ENCODE measurements at regions not wholly inside any gene's neighbourhood (a gene's known extent, or its start where the extent isn't known, plus 50 kb on each side); places are given as distances from the start of the nearest gene placed in this dataset.

- DNase-seq (ENCODE audit: extremely low read depth in 1 of 4, low spot score in 3 of 4) (no peak), FAIRE-seq (no peak), ATAC-seq (no peak)
- Histone ChIP-seq H2AFZ (ENCODE audit: low read depth, low read length) (no peak overlapping the region), H3K9me3 (replicated peaks; ENCODE audit: control insufficient read depth, insufficient read depth, low read depth, low read length) (no peaks in the 10 kb centered on the region), H3K27me3 (ENCODE audit: control insufficient read depth in 2 of 2, insufficient read depth in 2 of 2, low read length in 2 of 2) (no peaks in the 10 kb centered on the region), H3K4me2 (ENCODE audit: insufficient read depth, low read length) (no peak overlapping the region), H3K9ac (ENCODE audit: insufficient read depth in 1 of 2, low read depth in 2 of 2, low read length in 2 of 2) (no peak overlapping the region), H3K36me3 (ENCODE audit: control insufficient read depth, insufficient read depth, low read length) (no peaks in the 10 kb centered on the region), H3K9me1 (ENCODE audit: control insufficient read depth, insufficient read depth, low read length) (no peaks in the 10 kb centered on the region), H3K79me2 (ENCODE audit: control insufficient read depth, insufficient read depth, low read length) (no peaks in the 10 kb centered on the region), H3K4me1 (replicated peaks in 1 of 2; ENCODE audit: control insufficient read depth in 2 of 2, insufficient read depth in 2 of 2, low read length in 2 of 2) (no peaks in the 10 kb centered on the region), H3K27ac (ENCODE audit: extremely low read depth, low read depth, low read length) (no peak overlapping the region), H4K20me1 (replicated peaks; ENCODE audit: control insufficient read depth, insufficient read depth, low read length) (no peaks in the 10 kb centered on the region), H3K4me3 (no peak overlapping the region)
- in situ Hi-C loops (cut with MboI), result no loop called here
- BruUV-seq (replicated peaks), result no TSS peak
- intact Hi-C loops (cut with micrococcal nuclease), result no loop called here
- 0% methylated on average over 1 of the region's 1 CpG for WGBS (ENCODE audit: insufficient coverage, low coverage, missing lambda C conversion rate)
- ChIA-PET CTCF (ENCODE audit: low intra/inter-chr PET ratio) (no interaction called here), POLR2A (no interaction called here)
- TF ChIP-seq ZNF436 (CRISPR knock-in tag; IDR thresholded peaks at IDR 0.05), result no peak
- no peak for TF ChIP-seq ZNF212 (CRISPR knock-in tag; IDR thresholded peaks at IDR 0.05)
- TF ChIP-seq BACH1 (tag; IDR thresholded peaks at IDR 0.05), result no peak
- no peak for TF ChIP-seq NONO (IDR thresholded peaks at IDR 0.05; ENCODE audit: low read depth in 2 of 2, low read length in 1 of 2)
- no peak for TF ChIP-seq SMAD2 (IDR thresholded peaks at IDR 0.05; ENCODE audit: low read depth, low read length)
- TF ChIP-seq NCOA4 (IDR thresholded peaks at IDR 0.05; ENCODE audit: partially characterized antibody), result no peak
- no peak for TF ChIP-seq MCM2 (IDR thresholded peaks at IDR 0.05; ENCODE audit: low read depth)
- no peak for TF ChIP-seq TEAD1 (CRISPR knock-in tag; IDR thresholded peaks at IDR 0.05)
- TF ChIP-seq SRSF3 (IDR thresholded peaks at IDR 0.05; ENCODE audit: insufficient read depth, low read length), result no peak
Measured at GRCh38 chr13:108137176-108137575, 78.2 kb downstream of the LIG4 start.

GRCh38 chr13:108127406-108127805, 87.9 kb downstream of the LIG4 start:
- H3K4me2 ChIP-seq (ENCODE audit: insufficient read depth, low read length), result no peak overlapping the region
- no peak for FAIRE-seq
- no peaks in the 10 kb centered on the region for H4K20me1 ChIP-seq (replicated peaks; ENCODE audit: control insufficient read depth, insufficient read depth, low read length)
- in situ Hi-C loops (cut with MboI) (no loop called here), intact Hi-C loops (cut with micrococcal nuclease) (no loop called here)
- no peaks in the 10 kb centered on the region for H3K36me3 ChIP-seq (ENCODE audit: control insufficient read depth, insufficient read depth, low read length)
- H3K9me3 ChIP-seq (replicated peaks; ENCODE audit: control insufficient read depth, insufficient read depth, low read depth, low read length), result no peaks in the 10 kb centered on the region
- no peak for ATAC-seq
- ChIA-PET POLR2A (no interaction called here), CTCF (ENCODE audit: low intra/inter-chr PET ratio) (no interaction called here)
- H3K4me1 ChIP-seq (replicated peaks in 1 of 2; ENCODE audit: control insufficient read depth in 2 of 2, insufficient read depth in 2 of 2, low read length in 2 of 2), result no peaks in the 10 kb centered on the region
- H3K27ac ChIP-seq (ENCODE audit: extremely low read depth, low read depth, low read length), result no peak overlapping the region
- no peaks in the 10 kb centered on the region for H3K9me1 ChIP-seq (ENCODE audit: control insufficient read depth, insufficient read depth, low read length)
- no peak overlapping the region for H2AFZ ChIP-seq (ENCODE audit: low read depth, low read length)
- DNase-seq (ENCODE audit: extremely low read depth in 1 of 4, low spot score in 3 of 4), result no peak
- H3K27me3 ChIP-seq (ENCODE audit: control insufficient read depth in 2 of 2, insufficient read depth in 2 of 2, low read length in 2 of 2), result no peaks in the 10 kb centered on the region
- no peaks in the 10 kb centered on the region for H3K79me2 ChIP-seq (ENCODE audit: control insufficient read depth, insufficient read depth, low read length)
- BruUV-seq (replicated peaks), result no TSS peak
- no peak overlapping the region for H3K4me3 ChIP-seq
- no peak overlapping the region for H3K9ac ChIP-seq (ENCODE audit: insufficient read depth in 1 of 2, low read depth in 2 of 2, low read length in 2 of 2)
- TF ChIP-seq ZC3H11A (IDR thresholded peaks at IDR 0.05; ENCODE audit: low read depth, low read length), result no peak
- no peak for TF ChIP-seq TCF3 (CRISPR knock-in tag; IDR thresholded peaks at IDR 0.05)
- no peak for TF ChIP-seq RREB1 (CRISPR knock-in tag; IDR thresholded peaks at IDR 0.05)
- TF ChIP-seq KDM2B (CRISPR knock-in tag; IDR thresholded peaks at IDR 0.05), result no peak

All from K562 (cell line).